HEK293 (cell line): ENCODE measurements at regions not wholly inside any gene's neighbourhood (a gene's known extent, or its start where the extent isn't known, plus 50 kb on each side); places are given as distances from the start of the nearest gene placed in this dataset.

Experiments
- CTCF ChIP-seq: fragments of 450-650 bp; formaldehyde crosslinking; IDR thresholded peaks from 2 replicates; pipeline ENCODE4 v1.5.1; 2016; ENCODE audit warnings: missing biosample characterization, missing genetic modification characterization
- PATZ1 ChIP-seq: fragments of 450-650 bp; formaldehyde crosslinking; IDR thresholded peaks from 2 replicates; pipeline ENCODE4 v1.5.1; 2016; ENCODE audit warnings: missing biosample characterization, missing genetic modification characterization
- ZNF202 ChIP-seq: fragments of 450-650 bp; formaldehyde crosslinking; IDR thresholded peaks from 2 replicates; pipeline ENCODE4 v1.5.1; 2016; ENCODE audit warnings: missing biosample characterization, missing genetic modification characterization, borderline replicate concordance
- ZNF792 ChIP-seq: fragments of 450-650 bp; formaldehyde crosslinking; IDR thresholded peaks from 2 replicates; pipeline ENCODE4 v1.5.1; 2016; ENCODE audit warnings: missing biosample characterization, missing genetic modification characterization
- TF ChIP-seq, protein P1 (sequence below): fragments of 450-650 bp; formaldehyde crosslinking; IDR thresholded peaks from 2 replicates; pipeline ENCODE4 v1.5.1; 2017; ENCODE audit warnings: missing biosample characterization, missing genetic modification characterization

GRCh38 chr3:74217467-74217866, 397.0 kb downstream of the CNTN3 start:
- TF ChIP-seq, protein P1, sequence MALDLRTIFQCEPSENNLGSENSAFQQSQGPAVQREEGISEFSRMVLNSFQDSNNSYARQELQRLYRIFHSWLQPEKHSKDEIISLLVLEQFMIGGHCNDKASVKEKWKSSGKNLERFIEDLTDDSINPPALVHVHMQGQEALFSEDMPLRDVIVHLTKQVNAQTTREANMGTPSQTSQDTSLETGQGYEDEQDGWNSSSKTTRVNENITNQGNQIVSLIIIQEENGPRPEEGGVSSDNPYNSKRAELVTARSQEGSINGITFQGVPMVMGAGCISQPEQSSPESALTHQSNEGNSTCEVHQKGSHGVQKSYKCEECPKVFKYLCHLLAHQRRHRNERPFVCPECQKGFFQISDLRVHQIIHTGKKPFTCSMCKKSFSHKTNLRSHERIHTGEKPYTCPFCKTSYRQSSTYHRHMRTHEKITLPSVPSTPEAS (tag by site-specific recombination), result no peak
- no peak for TF ChIP-seq CTCF (tag by site-specific recombination)
- no peak for TF ChIP-seq ZNF202 (tag by site-specific recombination)
- no peak for TF ChIP-seq ZNF792 (tag by site-specific recombination)
- no peak for TF ChIP-seq PATZ1 (tag by site-specific recombination)
